ENCODE measurements at regions not wholly inside any gene's neighbourhood (a gene's known extent, or its start where the extent isn't known, plus 50 kb on each side); places are given as distances from the start of the nearest gene placed in this dataset.

GRCh38 chr1:184285401-184286087 lies 101.3 kb upstream of the C1orf21 start:
- DNase-seq = no peak

GRCh38 chr1:184287001-184287400 lies 99.8 kb upstream of the C1orf21 start:
- no peak for DNase-seq

GRCh38 chr1:184289825-184290550 lies 96.8 kb upstream of the C1orf21 start:
- DNase-seq = no peak

DNA sequence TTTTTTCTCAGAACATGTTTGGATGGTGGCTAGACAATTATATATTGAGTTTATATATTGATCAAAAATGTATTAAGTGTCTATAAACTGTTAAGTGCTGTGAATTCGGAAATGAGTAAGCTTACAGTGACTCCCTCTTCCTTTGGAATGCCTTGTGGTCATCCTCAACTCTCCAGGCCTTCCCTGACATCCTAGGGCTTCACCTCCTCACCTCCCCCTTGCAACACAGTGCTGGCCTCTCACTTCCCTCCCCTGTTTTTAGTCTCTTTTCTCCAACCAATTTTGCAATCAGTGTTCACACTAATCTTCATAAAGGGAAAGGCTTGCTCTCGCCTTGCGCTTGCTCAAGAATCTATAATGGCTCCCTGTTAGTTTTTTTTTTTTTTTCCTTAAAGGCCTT lies 95.1 kb upstream of the C1orf21 start:
- no peak for DNase-seq

DNA sequence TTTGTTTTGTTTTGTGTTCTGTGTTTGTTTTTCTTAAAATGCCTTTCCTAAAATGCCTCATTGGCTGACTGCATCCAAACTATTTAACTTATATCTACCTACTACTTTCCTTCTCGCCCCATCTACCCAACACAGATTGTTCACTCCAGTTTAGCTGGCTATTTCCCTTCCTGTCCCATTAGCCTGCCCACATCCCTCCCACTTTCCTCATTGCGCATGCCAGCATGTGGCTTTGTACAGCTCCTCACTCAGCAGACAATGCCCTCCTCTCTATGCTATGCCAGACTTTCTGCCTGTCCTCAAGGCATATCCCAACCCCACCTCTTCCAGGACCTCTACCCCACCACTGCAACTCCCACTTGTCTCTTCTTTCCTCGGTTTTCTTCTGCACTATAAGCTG lies 94.7 kb upstream of the C1orf21 start:
- DNase-seq = no peak

- no peak for DNase-seq
These were observed 92.7 kb upstream of the C1orf21 start for GRCh38 chr1:184294101-184294500.

DNA sequence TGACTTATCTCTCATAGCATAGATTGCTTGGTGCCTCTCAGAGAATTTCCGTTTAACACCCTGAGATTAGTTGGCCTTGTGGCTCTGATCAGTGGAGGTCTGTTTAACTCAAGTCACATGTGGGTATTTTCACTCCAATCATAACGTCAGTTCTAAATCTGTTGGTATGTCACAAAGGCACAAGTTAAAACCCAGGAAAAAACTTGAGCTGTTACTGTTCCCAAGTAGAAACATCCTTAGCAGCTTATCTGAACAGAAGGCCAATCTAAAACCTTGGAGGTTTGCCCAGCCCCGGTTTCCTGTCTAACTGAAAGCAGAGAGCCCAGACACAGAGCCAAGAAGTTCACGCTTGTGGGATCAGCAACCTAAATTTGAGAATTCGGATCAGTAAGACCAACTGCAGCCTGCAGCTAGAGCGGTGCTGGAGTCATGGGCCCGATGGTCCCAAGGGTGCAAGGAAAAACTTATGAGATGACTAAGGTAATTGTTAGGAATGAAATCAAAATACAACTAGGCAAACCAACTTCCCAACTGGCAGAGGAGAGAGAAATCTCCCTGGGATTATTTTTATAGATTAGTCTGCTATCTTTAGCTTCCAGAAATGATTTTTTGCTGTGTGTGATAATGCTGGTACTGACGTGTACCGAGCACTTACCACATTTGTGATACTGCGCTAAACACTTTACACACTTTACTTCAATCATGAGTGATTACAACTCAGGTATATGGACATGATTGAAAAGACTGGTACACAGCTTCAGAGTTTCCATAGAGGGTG lies 90.2 kb upstream of the C1orf21 start:
- no peak for DNase-seq

DNA sequence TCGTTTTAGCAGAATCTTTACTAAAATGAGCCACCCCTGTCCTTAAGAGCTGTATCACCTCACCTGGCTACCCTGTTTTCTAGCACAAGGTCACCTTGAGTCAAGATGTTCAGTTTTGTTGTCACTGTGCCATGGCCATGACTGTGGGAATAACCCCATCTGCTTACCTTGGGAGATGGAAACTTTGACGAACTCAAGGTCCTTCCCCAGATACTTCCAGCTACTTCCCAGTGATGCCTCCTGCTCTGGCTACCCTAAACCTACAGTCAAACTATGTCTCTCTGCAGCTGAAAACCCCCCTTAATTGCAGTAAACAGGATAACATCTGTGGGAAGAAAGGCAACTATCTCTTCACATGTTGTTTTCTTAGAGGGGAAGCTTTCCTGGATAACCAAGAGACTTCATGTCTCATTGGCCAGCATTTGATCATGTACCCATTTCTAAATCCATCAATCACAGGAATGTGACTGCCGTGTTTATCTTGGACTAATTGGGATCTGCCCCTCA lies 89.5 kb upstream of the C1orf21 start:
- DNase-seq = no peak

DNA sequence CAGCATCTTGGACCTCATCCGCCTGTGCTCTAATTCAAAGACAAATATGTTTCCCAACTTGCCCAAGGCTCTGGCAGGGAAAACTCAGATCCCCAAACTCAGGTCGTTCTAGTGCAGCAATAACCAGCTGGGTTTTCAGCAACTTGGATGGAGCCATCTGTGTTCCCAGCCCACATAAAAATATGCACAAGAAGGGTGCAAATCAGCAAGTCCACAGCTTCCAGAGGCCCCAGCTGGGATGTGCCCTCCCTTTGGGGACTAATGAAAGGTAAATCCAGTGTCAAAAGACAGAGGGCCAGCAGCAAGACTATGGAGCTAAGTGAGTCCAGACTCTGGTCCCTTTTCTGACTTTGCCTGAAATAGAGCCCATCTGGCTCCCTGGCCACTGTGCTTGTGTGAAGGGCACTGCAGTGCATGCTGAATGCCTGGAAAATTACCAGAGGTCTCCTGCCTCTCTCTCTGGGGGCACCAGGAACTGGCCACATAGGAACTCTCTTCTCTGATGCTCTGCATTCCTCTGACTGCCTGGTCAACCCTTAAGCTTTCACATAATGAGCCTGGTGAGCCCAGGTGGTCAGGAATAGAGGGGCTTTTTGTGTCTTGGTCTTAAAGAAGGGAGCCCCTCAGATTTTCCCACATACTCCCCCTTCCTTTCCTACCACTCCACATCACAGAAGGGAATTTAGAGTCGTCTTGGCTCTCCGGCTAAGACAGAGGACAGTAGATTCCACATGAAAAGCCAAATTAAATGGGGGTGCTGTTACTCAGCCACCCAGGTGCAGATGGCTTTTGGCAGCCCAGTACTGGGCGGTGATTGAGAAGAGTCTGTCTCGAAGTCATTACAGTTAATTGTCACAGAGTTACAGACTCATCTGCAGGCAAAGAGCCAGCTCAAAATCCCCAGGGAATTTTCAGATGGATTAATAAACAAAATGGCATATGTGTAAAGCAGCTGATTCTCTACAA lies 88.1 kb upstream of the C1orf21 start:
- DNase-seq = no peak

GRCh38 chr1:184299406-184299790 lies 87.4 kb upstream of the C1orf21 start:
- no peak for DNase-seq

GRCh38 chr1:184299796-184300195 lies 87.0 kb upstream of the C1orf21 start:
- no peak for DNase-seq

DNA sequence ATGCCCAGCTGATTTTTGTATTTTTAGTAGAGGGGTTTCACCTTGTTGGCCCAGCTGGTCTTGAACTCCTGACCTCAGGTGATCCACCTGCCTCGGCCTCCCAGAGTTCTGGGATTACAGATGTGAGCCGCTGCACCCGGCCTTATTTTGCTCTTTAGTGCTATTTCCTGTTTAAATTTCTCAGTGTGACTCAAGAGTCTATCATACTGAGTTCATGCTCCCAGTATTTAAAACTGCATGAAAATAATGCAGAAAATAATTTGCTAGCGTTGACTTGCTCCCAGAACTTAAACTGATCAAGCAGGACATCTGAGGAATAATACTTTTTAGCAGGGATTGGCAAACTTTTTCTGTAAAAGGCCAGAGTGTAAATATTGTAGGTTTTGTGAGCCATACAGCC lies 86.4 kb upstream of the C1orf21 start:
- DNase-seq = no peak

GRCh38 chr1:184301227-184301626 lies 85.6 kb upstream of the C1orf21 start:
- DNase-seq = no peak

GRCh38 chr1:184302346-184302745 lies 84.5 kb upstream of the C1orf21 start:
- no peak for DNase-seq

- DNase-seq = no peak
These were observed 76.5 kb upstream of the C1orf21 start for GRCh38 chr1:184310157-184310819.

GRCh38 chr1:184311580-184311979 lies 75.2 kb upstream of the C1orf21 start:
- DNase-seq = no peak

DNA sequence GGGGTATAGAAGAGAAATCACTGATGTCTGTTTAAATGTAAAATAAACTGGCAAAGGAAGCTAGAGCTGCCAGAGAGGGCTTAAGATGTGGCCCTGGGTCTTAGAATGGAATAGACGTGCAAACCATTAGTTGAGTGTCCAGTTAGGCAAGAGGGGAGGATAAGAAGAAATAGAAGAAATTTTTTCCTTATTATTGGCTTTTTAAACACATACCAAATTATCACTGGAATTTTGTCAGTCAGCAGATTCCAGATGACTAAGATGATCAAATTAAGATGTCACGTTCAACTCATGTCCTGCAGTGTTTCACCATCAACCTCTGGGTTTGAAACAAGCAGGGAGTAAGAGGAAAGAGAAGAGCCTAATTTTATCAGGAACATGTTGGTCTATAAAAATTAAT lies 71.6 kb upstream of the C1orf21 start:
- no peak for DNase-seq

GRCh38 chr1:184319879-184320278 lies 67.0 kb upstream of the C1orf21 start:
- DNase-seq = no peak

- no peak for DNase-seq
These were observed 64.6 kb upstream of the C1orf21 start for GRCh38 chr1:184322253-184322652.

GRCh38 chr1:184324972-184325371 lies 61.9 kb upstream of the C1orf21 start:
- DNase-seq = no peak

DNA sequence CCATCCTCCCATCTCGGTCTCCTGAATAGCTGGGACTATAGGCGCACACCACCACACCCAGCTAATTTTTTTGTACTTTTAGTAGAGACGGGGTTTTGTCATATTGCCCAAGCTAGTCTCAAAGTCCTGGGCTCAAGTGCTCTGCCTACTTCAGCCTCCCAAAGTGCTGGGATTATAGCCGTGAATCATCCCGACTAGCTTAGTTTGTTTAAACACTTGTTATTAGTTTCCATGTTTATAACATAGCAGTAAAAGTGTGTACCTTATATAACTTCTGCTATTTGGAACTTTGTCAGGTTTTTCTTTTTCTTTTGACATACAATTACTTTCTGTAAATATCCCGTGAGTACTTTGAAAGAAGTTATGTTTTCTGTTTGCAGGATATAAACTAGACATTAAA lies 60.6 kb upstream of the C1orf21 start:
- no peak for DNase-seq

All from activated naive CD4-positive, alpha-beta T cell (primary cell).